ENCODE measurements at regions not wholly inside any gene's neighbourhood (a gene's known extent, or its start where the extent isn't known, plus 50 kb on each side); places are given as distances from the start of the nearest gene placed in this dataset.

- TF ChIP-seq RELB (IDR thresholded peaks at IDR 0.05; ENCODE audit: low read depth): no peak
- TF ChIP-seq SMARCA5 (IDR thresholded peaks at IDR 0.05): no peak
- no peak for TF ChIP-seq ZNF274 (IDR thresholded peaks at IDR 0.05; ENCODE audit: insufficient read depth, insufficient read length)
- TF ChIP-seq, protein P1, sequence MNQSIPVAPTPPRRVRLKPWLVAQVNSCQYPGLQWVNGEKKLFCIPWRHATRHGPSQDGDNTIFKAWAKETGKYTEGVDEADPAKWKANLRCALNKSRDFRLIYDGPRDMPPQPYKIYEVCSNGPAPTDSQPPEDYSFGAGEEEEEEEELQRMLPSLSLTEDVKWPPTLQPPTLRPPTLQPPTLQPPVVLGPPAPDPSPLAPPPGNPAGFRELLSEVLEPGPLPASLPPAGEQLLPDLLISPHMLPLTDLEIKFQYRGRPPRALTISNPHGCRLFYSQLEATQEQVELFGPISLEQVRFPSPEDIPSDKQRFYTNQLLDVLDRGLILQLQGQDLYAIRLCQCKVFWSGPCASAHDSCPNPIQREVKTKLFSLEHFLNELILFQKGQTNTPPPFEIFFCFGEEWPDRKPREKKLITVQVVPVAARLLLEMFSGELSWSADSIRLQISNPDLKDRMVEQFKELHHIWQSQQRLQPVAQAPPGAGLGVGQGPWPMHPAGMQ (IDR thresholded peaks at IDR 0.05; ENCODE audit: borderline replicate concordance): no peak
- no peak for TF ChIP-seq RAD21 (IDR thresholded peaks at IDR 0.05; ENCODE audit: insufficient read depth, low read depth, low read length)
Observed at GRCh38 chr15:70354346-70354905, 256.7 kb upstream of the TLE3 start (continued).

DNA sequence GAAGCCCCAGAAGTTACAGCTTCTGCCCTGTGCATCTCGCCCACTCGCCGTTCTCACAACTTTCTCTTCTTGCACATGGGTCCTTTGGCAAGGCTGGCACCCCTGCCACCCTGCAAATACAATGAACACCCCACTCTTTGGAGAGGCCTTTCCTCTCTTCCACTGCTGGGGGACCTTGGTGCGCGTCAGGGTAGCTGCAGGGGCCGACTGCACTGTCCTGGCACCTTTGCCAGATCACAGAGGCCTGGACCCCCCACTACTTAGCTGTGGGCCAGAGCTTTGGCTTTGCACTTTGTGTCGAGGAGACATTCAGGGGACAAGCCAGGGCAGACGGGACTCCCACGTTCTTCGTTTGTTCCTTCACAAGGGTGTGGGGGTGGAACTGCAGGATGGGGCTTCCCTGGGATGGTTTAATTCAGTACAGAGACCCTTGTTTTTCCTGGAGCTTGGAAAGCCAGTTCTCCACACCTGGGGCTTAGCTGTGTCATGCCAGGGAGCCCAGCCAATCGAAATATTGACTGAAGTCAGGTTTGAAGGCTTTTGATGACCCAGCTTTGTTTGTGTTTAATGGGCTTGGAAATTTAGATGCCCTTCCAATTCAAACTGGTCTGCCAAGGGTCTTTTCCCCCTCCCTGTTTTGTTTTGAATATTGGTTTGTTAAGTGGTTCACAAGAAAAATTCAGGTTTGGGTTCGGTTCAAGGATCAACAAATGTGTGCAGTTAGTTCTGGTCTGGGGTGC, 256.1 kb upstream of the TLE3 start:
- Histone ChIP-seq H2AFZ (ENCODE audit: control insufficient read depth, low read depth, low read length) (no peak overlapping the region), H3K27me3 (replicated peaks in 1 of 2; ENCODE audit: control insufficient read depth in 2 of 2, insufficient read depth in 2 of 2, low read length in 1 of 2) (peaks cover 0 to 6% of the 10 kb centered on the region in 2 experiments; a peak in 3 of 4 replicates), H3K9ac (ENCODE audit: control insufficient read depth, insufficient read depth, low read length) (no peak overlapping the region), H3K36me3 (ENCODE audit: control insufficient read depth in 2 of 2, insufficient read depth in 2 of 2, low read length in 1 of 2) (no peaks in the 10 kb centered on the region), H3K4me3 (no peak overlapping the region), H3K79me2 (ENCODE audit: control insufficient read depth, insufficient read depth, low read length) (no peaks in the 10 kb centered on the region), H3K4me1 (ENCODE audit: control insufficient read depth, insufficient read depth, low read length) (no peaks in the 10 kb centered on the region), H4K20me1 (ENCODE audit: control insufficient read depth, insufficient read depth) (no peaks in the 10 kb centered on the region), H3K9me3 (replicated peaks; ENCODE audit: control insufficient read depth, insufficient read depth, low read length) (no peaks in the 10 kb centered on the region), H3K27ac (ENCODE audit: control insufficient read depth, insufficient read depth) (no peak overlapping the region), H3K4me2 (ENCODE audit: control insufficient read depth, insufficient read depth) (no peak overlapping the region)
- WGBS (ENCODE audit: insufficient coverage, insufficient replicate concordance, low lambda C conversion rate, missing lambda C conversion rate): 57% methylated on average over 12 of the region's 12 CpGs
- no peak for FAIRE-seq
- BruUV-seq (replicated peaks): no TSS peak
- ChIA-PET SMC1A (ENCODE audit: uncharacterized antibody, unreplicated experiment) (interaction anchor here (0.6 to 1.0 kb wide), 3 partner anchors 17 to 145 kb away, joined by 3 to 4 read pairs (median 3); no protein-coding TSS in a partner anchor), RAD21 (ENCODE audit: unreplicated experiment) (no interaction called here), CTCF (interaction anchor here (1.2 kb wide), 1 partner anchor 10 kb away, joined by 4 read pairs; no protein-coding TSS in a partner anchor), POLR2A (no interaction called here)
- in situ Hi-C loops (cut with MboI): no loop called here
- TF ChIP-seq NFYA (IDR thresholded peaks at IDR 0.05; ENCODE audit: borderline replicate concordance, low read depth, low read length) (no peak), ZSCAN29 (IDR thresholded peaks at IDR 0.05) (no peak)
- no peak for DNase-seq (ENCODE audit: low read depth, low spot score)
- intact Hi-C loops (cut with micrococcal nuclease; ENCODE audit: unreplicated experiment): no loop called here
- ATAC-seq: no peak
